ENCODE measurements at regions not wholly inside any gene's neighbourhood (a gene's known extent, or its start where the extent isn't known, plus 50 kb on each side); places are given as distances from the start of the nearest gene placed in this dataset.

DNA sequence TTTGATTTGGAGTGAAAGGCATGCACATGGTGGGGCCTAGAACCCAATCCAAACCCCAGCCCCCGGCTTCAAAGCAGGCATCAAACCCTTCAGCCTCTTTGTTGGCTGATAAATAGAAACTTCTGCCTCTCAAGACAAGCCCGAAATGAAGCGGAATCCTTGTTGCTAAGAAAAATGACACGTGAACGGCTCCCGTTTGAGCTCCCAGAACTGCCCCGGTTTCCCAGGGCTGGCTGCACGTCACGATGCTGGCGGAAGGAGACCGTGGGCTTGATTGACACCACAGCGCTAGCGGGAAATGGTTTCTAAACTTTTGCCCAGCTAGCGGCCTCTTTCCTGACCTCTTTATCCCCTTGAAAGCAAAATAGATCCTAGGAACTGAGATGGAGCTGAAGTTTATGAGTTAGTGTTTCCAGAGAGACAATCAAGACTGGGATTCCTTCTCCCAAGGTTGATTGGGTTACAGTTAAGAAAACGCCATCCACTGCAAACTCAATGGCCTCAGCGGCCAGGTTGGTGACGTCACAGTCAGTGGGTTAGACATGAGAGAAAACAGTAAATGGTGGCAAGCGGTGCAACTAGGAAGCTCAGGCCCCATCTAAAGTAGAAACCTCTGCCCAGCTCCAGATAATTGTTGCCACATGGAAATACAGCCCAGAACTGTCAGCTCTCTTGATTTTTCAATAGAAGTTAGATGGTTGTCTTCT is 117.0 kb downstream of the ANKRD60 start:
- Histone ChIP-seq H2BK5ac (ENCODE audit: low read depth, low read length, poor library complexity, severe bottlenecking) (no peak overlapping the region), H2BK120ac (ENCODE audit: low read depth, low read length) (no peak overlapping the region), H3K79me1 (ENCODE audit: low read depth in 1 of 2, low read length in 2 of 2) (no peaks in the 10 kb centered on the region), H3K4me1 (ENCODE audit: control insufficient read depth, insufficient read depth, low read length) (no peaks in the 10 kb centered on the region; the same call in 1 of the 2 replicates), H2BK20ac (ENCODE audit: low read depth, low read length) (no peak overlapping the region), H3K56ac (ENCODE audit: extremely low read depth, insufficient read depth, low read length) (no peak overlapping the region), H2AFZ (replicated peaks; ENCODE audit: low read length, poor library complexity) (no peak overlapping the region), H3K23ac (ENCODE audit: low read depth, low read length) (no peak overlapping the region), H4K91ac (ENCODE audit: insufficient read depth, low read depth, low read length) (no peak overlapping the region), H3K4me2 (ENCODE audit: low read depth, low read length) (no peak overlapping the region), H3K27me3 (ENCODE audit: control insufficient read depth, insufficient read depth, low read length) (0 out of 2 replicates have a peak, but pooled peaks cover 2% of the 10 kb centered on the region), H2AK9ac (replicated peaks; ENCODE audit: low read depth, low read length, poor library complexity) (no peak overlapping the region), H3K4ac (ENCODE audit: low read depth, low read length) (no peak overlapping the region), H4K20me1 (ENCODE audit: insufficient read depth, low read length) (no peaks in the 10 kb centered on the region), H4K5ac (ENCODE audit: low read depth, low read length) (no peak overlapping the region), H3K36me3 (ENCODE audit: control insufficient read depth, insufficient read depth, low read length) (no peaks in the 10 kb centered on the region), H2BK15ac (ENCODE audit: low read depth, low read length) (no peak overlapping the region), H3K4me3 (ENCODE audit: insufficient read depth, low read depth, low read length) (no peak overlapping the region), H3K9me3 (ENCODE audit: control insufficient read depth, insufficient read depth, low read length) (no peaks in the 10 kb centered on the region), H3K27ac (ENCODE audit: insufficient read depth, low read length) (no peak overlapping the region), H3K9me1 (ENCODE audit: insufficient read depth, low read length) (no peaks in the 10 kb centered on the region), H3K14ac (replicated peaks; ENCODE audit: low read depth, low read length) (no peak overlapping the region), H3K18ac (ENCODE audit: low read depth, low read length) (no peak overlapping the region), H2AK5ac (ENCODE audit: low read depth, low read length) (no peak overlapping the region), H4K8ac (ENCODE audit: low read depth in 2 of 2, low read length in 2 of 2) (no peak overlapping the region), H3K9ac (ENCODE audit: low read depth, low read length) (no peak overlapping the region)
- dilution Hi-C loops (cut with HindIII; ENCODE audit: low sequenced_read_pairs, unreplicated experiment) (no loop called here), in situ Hi-C loops (cut with MboI; ENCODE audit: low sequenced_read_pairs) (no loop called here), intact Hi-C loops (cut with micrococcal nuclease) (no loop called here)
- POLR2A ChIA-PET (ENCODE audit: unreplicated experiment) = no interaction called here
- CTCF ChIA-PET = no interaction called here
- ATAC-seq (ENCODE audit: low read depth) (no peak), DNase-seq (no peak)
- WGBS, 2 experiments (ENCODE audit: extremely low coverage in 2 of 2, insufficient read length in 1 of 2) = 56% methylated on average over 7 of the region's 18 CpGs; no CpG with 5 or more reads in 1 of the 2 experiments
- TF ChIP-seq MXI1 (IDR thresholded peaks at IDR 0.05; ENCODE audit: borderline replicate concordance, low read depth, low read length) (no peak), RCOR1 (IDR thresholded peaks at IDR 0.05; ENCODE audit: insufficient replicate concordance, low read length) (no peak), CEBPB (IDR thresholded peaks at IDR 0.05; ENCODE audit: low read depth, low read length) (no peak)
- TF ChIP-seq, protein P1, sequence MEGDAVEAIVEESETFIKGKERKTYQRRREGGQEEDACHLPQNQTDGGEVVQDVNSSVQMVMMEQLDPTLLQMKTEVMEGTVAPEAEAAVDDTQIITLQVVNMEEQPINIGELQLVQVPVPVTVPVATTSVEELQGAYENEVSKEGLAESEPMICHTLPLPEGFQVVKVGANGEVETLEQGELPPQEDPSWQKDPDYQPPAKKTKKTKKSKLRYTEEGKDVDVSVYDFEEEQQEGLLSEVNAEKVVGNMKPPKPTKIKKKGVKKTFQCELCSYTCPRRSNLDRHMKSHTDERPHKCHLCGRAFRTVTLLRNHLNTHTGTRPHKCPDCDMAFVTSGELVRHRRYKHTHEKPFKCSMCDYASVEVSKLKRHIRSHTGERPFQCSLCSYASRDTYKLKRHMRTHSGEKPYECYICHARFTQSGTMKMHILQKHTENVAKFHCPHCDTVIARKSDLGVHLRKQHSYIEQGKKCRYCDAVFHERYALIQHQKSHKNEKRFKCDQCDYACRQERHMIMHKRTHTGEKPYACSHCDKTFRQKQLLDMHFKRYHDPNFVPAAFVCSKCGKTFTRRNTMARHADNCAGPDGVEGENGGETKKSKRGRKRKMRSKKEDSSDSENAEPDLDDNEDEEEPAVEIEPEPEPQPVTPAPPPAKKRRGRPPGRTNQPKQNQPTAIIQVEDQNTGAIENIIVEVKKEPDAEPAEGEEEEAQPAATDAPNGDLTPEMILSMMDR (conservative IDR thresholded peaks at IDR 0.05; ENCODE audit: low read depth, low read length) = no peak
- TF ChIP-seq, protein P2, sequence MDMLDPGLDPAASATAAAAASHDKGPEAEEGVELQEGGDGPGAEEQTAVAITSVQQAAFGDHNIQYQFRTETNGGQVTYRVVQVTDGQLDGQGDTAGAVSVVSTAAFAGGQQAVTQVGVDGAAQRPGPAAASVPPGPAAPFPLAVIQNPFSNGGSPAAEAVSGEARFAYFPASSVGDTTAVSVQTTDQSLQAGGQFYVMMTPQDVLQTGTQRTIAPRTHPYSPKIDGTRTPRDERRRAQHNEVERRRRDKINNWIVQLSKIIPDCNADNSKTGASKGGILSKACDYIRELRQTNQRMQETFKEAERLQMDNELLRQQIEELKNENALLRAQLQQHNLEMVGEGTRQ (IDR thresholded peaks at IDR 0.05; ENCODE audit: low read depth, low read length) = no peak
- no TSS peak for BruUV-seq (replicated peaks)

All from IMR-90 (cell line).